A673 (cell line): ENCODE measurements at regions not wholly inside any gene's neighbourhood (a gene's known extent, or its start where the extent isn't known, plus 50 kb on each side); places are given as distances from the start of the nearest gene placed in this dataset.

ENCODE experiments used
- BruUV-seq: library from RNA; stranded (reverse); fragments of 400-500 nt; replicated peaks from 2 replicates; lab custom pipeline; 2021; lab: Mats Ljungman, UMichigan
- CTCF ChIA-PET: fragments of 300-600 bp; sonication (Branson Sonifier 250); formaldehyde crosslinking; loops from one replicate; lab custom pipeline; 2022; ENCODE audit warnings: antibody characterized with exemption; lab: Charles Lee
- POLR2A ChIA-PET: fragments of 300-600 bp; sonication (Branson Sonifier 250); formaldehyde crosslinking; loops from one replicate; lab custom pipeline; 2022; ENCODE audit warnings: antibody characterized with exemption; ENCODE audit not compliant: low non-redundant PET; lab: Charles Lee
- DNase-seq: peaks from one replicate; pipeline ENCODE4 v3.0.0-alpha.2; 2015; ENCODE audit warnings: low spot score
- H3K27ac ChIP-seq: fragments of 200-600 bp; sonication (generic); 2 replicates; pipeline ENCODE4 v1.5.1; 2016; ENCODE audit warnings: mixed run types, low read depth, mild to moderate bottlenecking, mixed read lengths, antibody characterized with exemption, low read length; ENCODE audit not compliant: poor library complexity, severe bottlenecking
- H3K27me3 ChIP-seq: fragments of 200-600 bp; sonication (generic); replicated peaks from 2 replicates; pipeline ENCODE4 v1.6.1; 2017; ENCODE audit warnings: mixed run types, low read depth, mild to moderate bottlenecking, mixed read lengths, antibody characterized with exemption, low read length; ENCODE audit not compliant: insufficient read depth, poor library complexity
- H3K36me3 ChIP-seq: fragments of 200-600 bp; sonication (generic); 2 replicates; pipeline ENCODE4 v1.6.1; 2016; ENCODE audit warnings: mixed run types, mild to moderate bottlenecking, mixed read lengths, antibody characterized with exemption, low read length; ENCODE audit not compliant: insufficient read depth, poor library complexity, severe bottlenecking
- H3K4me1 ChIP-seq: fragments of 200-600 bp; sonication (generic); 2 replicates; pipeline ENCODE4 v1.6.1; 2017; ENCODE audit warnings: mixed run types, mild to moderate bottlenecking, mixed read lengths, antibody characterized with exemption, low read length; ENCODE audit not compliant: insufficient read depth, poor library complexity, severe bottlenecking
- H3K4me3 ChIP-seq: fragments of 200-600 bp; sonication (generic); 2 replicates; pipeline ENCODE4 v1.5.1; 2016; ENCODE audit warnings: low read depth, mixed run types, mild to moderate bottlenecking, mixed read lengths, low read length; ENCODE audit not compliant: poor library complexity, severe bottlenecking
- H3K9me3 ChIP-seq: fragments of 200-600 bp; sonication (generic); 2 replicates; pipeline ENCODE4 v1.6.1; 2016; ENCODE audit warnings: mixed run types, low read depth, mild to moderate bottlenecking, mixed read lengths, antibody characterized with exemption, low read length; ENCODE audit not compliant: poor library complexity, severe bottlenecking
- EZH2 ChIP-seq: fragments of 200-600 bp; sonication (generic); IDR thresholded peaks from 2 replicates; pipeline ENCODE4 v1.6.1; 2017; ENCODE audit warnings: borderline replicate concordance, low read depth, mild to moderate bottlenecking, mixed read lengths, antibody characterized with exemption, low read length; ENCODE audit not compliant: poor library complexity, severe bottlenecking
- intact Hi-C: fragments of 100-400 bp; cut with micrococcal nuclease; formaldehyde crosslinking; loops from one replicate; pipeline ENCODE4 v1.10.0; 2022; ENCODE audit not compliant: unreplicated experiment
- TF ChIP-seq, protein P1 (sequence below): fragments of 300-800, 200-600 bp; sonication (generic); conservative IDR thresholded peaks from 2 replicates; pipeline ENCODE4 v1.5.1; 2017; ENCODE audit warnings: low read depth, mild to moderate bottlenecking, antibody characterized with exemption, low read length, moderate library complexity, mixed read lengths

- Histone ChIP-seq H3K27ac (no peak overlapping the region), H3K9me3 (no peaks in the 10 kb centered on the region), H3K36me3 (no peaks in the 10 kb centered on the region), H3K27me3 (no peaks in the 10 kb centered on the region), H3K4me1 (no peaks in the 10 kb centered on the region), H3K4me3 (no peak overlapping the region)
- DNase-seq: no peak
- ChIA-PET CTCF (no interaction called here), POLR2A (no interaction called here)
- BruUV-seq: no TSS peak
- TF ChIP-seq, protein P1, sequence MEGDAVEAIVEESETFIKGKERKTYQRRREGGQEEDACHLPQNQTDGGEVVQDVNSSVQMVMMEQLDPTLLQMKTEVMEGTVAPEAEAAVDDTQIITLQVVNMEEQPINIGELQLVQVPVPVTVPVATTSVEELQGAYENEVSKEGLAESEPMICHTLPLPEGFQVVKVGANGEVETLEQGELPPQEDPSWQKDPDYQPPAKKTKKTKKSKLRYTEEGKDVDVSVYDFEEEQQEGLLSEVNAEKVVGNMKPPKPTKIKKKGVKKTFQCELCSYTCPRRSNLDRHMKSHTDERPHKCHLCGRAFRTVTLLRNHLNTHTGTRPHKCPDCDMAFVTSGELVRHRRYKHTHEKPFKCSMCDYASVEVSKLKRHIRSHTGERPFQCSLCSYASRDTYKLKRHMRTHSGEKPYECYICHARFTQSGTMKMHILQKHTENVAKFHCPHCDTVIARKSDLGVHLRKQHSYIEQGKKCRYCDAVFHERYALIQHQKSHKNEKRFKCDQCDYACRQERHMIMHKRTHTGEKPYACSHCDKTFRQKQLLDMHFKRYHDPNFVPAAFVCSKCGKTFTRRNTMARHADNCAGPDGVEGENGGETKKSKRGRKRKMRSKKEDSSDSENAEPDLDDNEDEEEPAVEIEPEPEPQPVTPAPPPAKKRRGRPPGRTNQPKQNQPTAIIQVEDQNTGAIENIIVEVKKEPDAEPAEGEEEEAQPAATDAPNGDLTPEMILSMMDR: no peak
- no peak for TF ChIP-seq EZH2
- intact Hi-C loops: no loop called here
Measured at GRCh38 chrX:113392355-113392754, 551.7 kb upstream of the AMOT start.

DNA sequence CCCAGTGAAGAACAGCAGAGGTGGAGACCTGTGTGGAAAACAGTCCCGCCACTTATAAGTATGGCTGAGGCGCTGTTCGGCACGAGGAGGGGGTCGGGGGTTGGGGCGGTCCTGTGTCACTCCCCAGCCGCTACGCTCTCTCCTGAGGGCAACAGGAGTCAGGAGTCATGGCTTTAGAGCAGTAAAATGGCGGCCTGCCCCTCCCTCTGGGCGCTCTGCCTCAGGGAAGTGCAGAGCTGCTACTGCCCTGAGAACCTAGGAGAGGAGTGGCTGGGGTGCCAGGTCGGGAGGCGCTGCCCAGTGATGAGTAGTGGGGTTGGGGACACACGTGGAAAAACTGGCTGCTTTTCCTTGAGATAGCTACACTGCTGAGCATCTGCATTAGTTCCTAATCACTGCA lies 551.2 kb upstream of the AMOT start:
- H3K4me1 ChIP-seq: no peaks in the 10 kb centered on the region
- TF ChIP-seq, protein P1: no peak
- no peak for TF ChIP-seq EZH2
- no peak overlapping the region for H3K4me3 ChIP-seq
- DNase-seq: no peak
- H3K36me3 ChIP-seq: no peaks in the 10 kb centered on the region
- ChIA-PET CTCF (no interaction called here), POLR2A (no interaction called here)
- no peaks in the 10 kb centered on the region for H3K27me3 ChIP-seq
- BruUV-seq: no TSS peak
- no peaks in the 10 kb centered on the region for H3K9me3 ChIP-seq
- intact Hi-C loops: no loop called here
- H3K27ac ChIP-seq: no peak overlapping the region

DNA sequence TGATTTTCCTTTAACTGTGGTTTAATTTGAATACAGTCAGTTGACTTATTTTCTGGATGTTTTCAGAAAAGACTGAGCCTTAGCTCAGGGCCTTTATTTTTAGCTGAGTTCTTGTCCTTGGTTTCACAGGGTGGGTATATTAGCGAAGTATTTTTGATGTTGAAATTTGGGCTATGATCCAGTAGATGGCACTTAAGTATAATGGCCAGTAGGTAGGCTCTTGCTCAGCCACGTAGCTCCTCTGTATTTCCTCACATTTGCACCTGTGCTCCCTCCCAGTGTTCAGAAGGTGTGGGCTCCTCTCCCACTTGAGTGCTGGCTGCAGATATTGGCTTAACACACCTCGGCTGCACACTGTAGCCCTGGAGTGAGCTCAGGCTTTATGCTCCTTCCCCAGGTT lies 549.9 kb upstream of the AMOT start:
- POLR2A ChIA-PET: no interaction called here
- no TSS peak for BruUV-seq
- no peaks in the 10 kb centered on the region for H3K36me3 ChIP-seq
- TF ChIP-seq, protein P1: no peak
- TF ChIP-seq EZH2: no peak
- no peak overlapping the region for H3K27ac ChIP-seq
- no peaks in the 10 kb centered on the region for H3K27me3 ChIP-seq
- intact Hi-C loops: no loop called here
- CTCF ChIA-PET: no interaction called here
- no peaks in the 10 kb centered on the region for H3K9me3 ChIP-seq
- DNase-seq: no peak
- H3K4me3 ChIP-seq: no peak overlapping the region
- H3K4me1 ChIP-seq: no peaks in the 10 kb centered on the region
